DND-41 (cell line): ENCODE measurements at regions not wholly inside any gene's neighbourhood (a gene's known extent, or its start where the extent isn't known, plus 50 kb on each side); places are given as distances from the start of the nearest gene placed in this dataset.
"Not testable (repeated sequence)": the region's sequence is repeated elsewhere in the genome, so short reads cannot be mapped to it uniquely, and the experiment has no call there.

Source experiments
- ATAC-seq: fragments of 200-7000 bp; cut with Tn5 transposase; 3 replicates; pipeline ENCODE4 v1.9.1; 2021; ENCODE audit warnings: low read depth; ENCODE audit not compliant: insufficient read depth
- DNase-seq: peaks from one replicate; pipeline ENCODE4 v3.0.0-alpha.2; 2020
- H2AFZ ChIP-seq: 2 replicates; pipeline ENCODE4 v1.6.0; 2012; ENCODE audit warnings: low read depth, low read length
- H3K27ac ChIP-seq: 2 replicates; pipeline ENCODE4 v1.5.1; 2012; ENCODE audit warnings: low read length, inconsistent platforms
- H3K27me3 ChIP-seq: fragments of 200-600 bp; sonication (generic); 2 replicates; pipeline ENCODE4 v1.6.0; 2012; ENCODE audit warnings: low read length, mild to moderate bottlenecking, inconsistent platforms; ENCODE audit not compliant: insufficient read depth, poor library complexity
- H3K36me3 ChIP-seq: 2 replicates; pipeline ENCODE4 v1.5.1; 2012; ENCODE audit warnings: low read length, inconsistent platforms; ENCODE audit not compliant: insufficient read depth
- H3K4me1 ChIP-seq: 2 replicates; pipeline ENCODE4 v1.5.1; 2012; ENCODE audit warnings: mild to moderate bottlenecking, low read length; ENCODE audit not compliant: insufficient read depth
- H3K4me2 ChIP-seq: 2 replicates; pipeline ENCODE4 v1.6.0; 2012; ENCODE audit warnings: mild to moderate bottlenecking, moderate library complexity, low read length, inconsistent platforms; ENCODE audit not compliant: insufficient read depth
- H3K4me3 ChIP-seq, 2 experiments: fragments of 200-600 bp in 1 of 2; shearing (Covaris generic) in 1 of 2; 2 replicates each; pipeline ENCODE4 v1.5.1; 2012 to 2016; ENCODE audit warnings: inconsistent platforms in 2 of 2, low read length in 2 of 2, mild to moderate bottlenecking in 2 of 2, low read depth in 1 of 2, moderate library complexity in 1 of 2
- H3K79me2 ChIP-seq: 2 replicates; pipeline ENCODE4 v1.6.0; 2012; ENCODE audit warnings: low read length, inconsistent platforms; ENCODE audit not compliant: insufficient read depth
- H3K9ac ChIP-seq: 2 replicates; pipeline ENCODE4 v1.6.0; 2012; ENCODE audit warnings: low read depth, mild to moderate bottlenecking, inconsistent platforms, low read length, moderate library complexity
- H3K9me3 ChIP-seq: 2 replicates; pipeline ENCODE4 v1.5.1; 2012; ENCODE audit warnings: low read length, moderate library complexity, mild to moderate bottlenecking, inconsistent platforms; ENCODE audit not compliant: insufficient read depth, severe bottlenecking
- H4K20me1 ChIP-seq: 2 replicates; pipeline ENCODE4 v1.6.0; 2012; ENCODE audit warnings: low read length; ENCODE audit not compliant: insufficient read depth
- CTCF ChIP-seq: IDR thresholded peaks from 2 replicates; pipeline ENCODE4 v1.5.1; 2012; ENCODE audit warnings: borderline replicate concordance, low read length, moderate library complexity, mild to moderate bottlenecking; ENCODE audit not compliant: poor library complexity, severe bottlenecking; ENCODE audit errors: extremely low read depth
- EZH2 ChIP-seq: IDR thresholded peaks from 3 replicates; pipeline ENCODE4 v1.6.1; 2012; ENCODE audit warnings: borderline replicate concordance, low read depth, mild to moderate bottlenecking, moderate library complexity, low read length, inconsistent platforms; ENCODE audit not compliant: severe bottlenecking

- no peak for TF ChIP-seq EZH2
- TF ChIP-seq CTCF = no peak
- Histone ChIP-seq H3K4me1 (no peaks in the 10 kb centered on the region), H3K9ac (no peak overlapping the region), H3K27ac (no peak overlapping the region), H3K36me3 (no peaks in the 10 kb centered on the region), H3K79me2 (no peaks in the 10 kb centered on the region), H3K4me3 (no peak overlapping the region), H3K27me3 (peaks cover 2% of the 10 kb centered on the region), H2AFZ (no peak overlapping the region), H3K9me3 (no peaks in the 10 kb centered on the region), H4K20me1 (no peaks in the 10 kb centered on the region), H3K4me2 (no peak overlapping the region)
- no peak for DNase-seq
- no peak for ATAC-seq
Observed at GRCh38 chr9:75457474-75458011, 369.2 kb downstream of the OSTF1 start.

- ATAC-seq = not testable (repeated sequence)
Observed at GRCh38 chr9:75459311-75459710, 371.0 kb downstream of the OSTF1 start.

DNA sequence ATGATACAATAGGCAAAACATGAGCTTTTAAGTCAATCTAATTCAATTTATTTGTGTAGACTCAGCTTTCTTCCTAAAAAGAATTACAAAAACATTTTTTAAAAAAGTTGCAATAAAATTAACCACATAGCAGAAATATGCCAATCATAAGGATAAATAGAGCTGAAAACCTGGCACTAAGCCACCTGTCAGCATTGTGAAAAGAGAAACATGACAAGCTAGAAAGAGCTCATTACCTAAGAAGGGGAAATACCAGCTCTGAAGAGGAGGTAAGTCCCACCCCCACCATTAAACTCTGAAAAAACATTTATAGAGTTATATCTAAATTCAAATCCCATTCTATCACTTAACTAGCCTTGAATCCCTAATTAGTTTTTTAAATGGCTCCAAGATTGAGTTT, 372.9 kb downstream of the OSTF1 start:
- Histone ChIP-seq H3K79me2 (no peaks in the 10 kb centered on the region), H3K27ac (no peak overlapping the region), H2AFZ (no peak overlapping the region), H3K27me3 (no peaks in the 10 kb centered on the region), H3K4me1 (no peaks in the 10 kb centered on the region), H3K4me2 (no peak overlapping the region), H3K4me3 (no peak overlapping the region), H3K36me3 (no peaks in the 10 kb centered on the region), H4K20me1 (no peaks in the 10 kb centered on the region), H3K9ac (no peak overlapping the region), H3K9me3 (no peaks in the 10 kb centered on the region)
- no peak for TF ChIP-seq EZH2
- TF ChIP-seq CTCF = no peak
- DNase-seq = no peak
- ATAC-seq = no peak

More at GRCh38 chr9:75459311-75459710, 371.0 kb downstream of the OSTF1 start:
- H2AFZ ChIP-seq, H4K20me1 ChIP-seq, H3K27ac ChIP-seq, H3K79me2 ChIP-seq, H3K36me3 ChIP-seq, H3K9ac ChIP-seq, H3K9me3 ChIP-seq, H3K4me3 ChIP-seq, H3K27me3 ChIP-seq, H3K4me1 ChIP-seq, DNase-seq, H3K4me2 ChIP-seq: not testable (repeated sequence)

GRCh38 chr9:75462866-75463265, 374.6 kb downstream of the OSTF1 start:
- no peaks in the 10 kb centered on the region for H4K20me1 ChIP-seq
- no peaks in the 10 kb centered on the region for H3K9me3 ChIP-seq
- H3K4me2 ChIP-seq = no peak overlapping the region
- ATAC-seq (no peak), DNase-seq (no peak)
- no peaks in the 10 kb centered on the region for H3K4me1 ChIP-seq
- no peak for TF ChIP-seq CTCF
- TF ChIP-seq EZH2 = no peak
- no peaks in the 10 kb centered on the region for H3K27me3 ChIP-seq
- H3K79me2 ChIP-seq = no peaks in the 10 kb centered on the region
- no peaks in the 10 kb centered on the region for H3K36me3 ChIP-seq
- no peak overlapping the region for H3K27ac ChIP-seq
- no peak overlapping the region for H3K9ac ChIP-seq
- no peak overlapping the region for H2AFZ ChIP-seq
- no peak overlapping the region for H3K4me3 ChIP-seq
